H1 (cell line): ENCODE measurements at regions not wholly inside any gene's neighbourhood (a gene's known extent, or its start where the extent isn't known, plus 50 kb on each side); places are given as distances from the start of the nearest gene placed in this dataset.

Experiments
- CTCF ChIA-PET: fragments of 300-600 bp; sonication (Branson Sonifier 250); formaldehyde crosslinking; loops from one replicate; lab custom pipeline; 2021; ENCODE audit not compliant: partially characterized antibody; lab: Charles Lee
- POLR2A ChIA-PET: fragments of 300-600 bp; sonication (Branson Sonifier 250); formaldehyde crosslinking; loops from one replicate; lab custom pipeline; 2021; ENCODE audit warnings: inconsistent platforms; ENCODE audit not compliant: partially characterized antibody; lab: Charles Lee
- DNase-seq, 2 experiments: peaks; one replicate each; pipeline versions ENCODE4 v3.0.0 to v3.0.0-alpha.2; 2010 to 2022; ENCODE audit warnings: low spot score in 2 of 2, low read depth in 1 of 2, mixed read lengths in 1 of 2
- FAIRE-seq: peaks from 2 replicates; lab custom pipeline; 2011; peaks lifted over from hg19 to GRCh38; lab: Jason Lieb, UNC
- H2AFZ ChIP-seq: 2 replicates; pipeline ENCODE4 v1.8.1; 2012; ENCODE audit warnings: low read length, inconsistent platforms
- H2AK5ac ChIP-seq: 2 replicates; pipeline ENCODE4 v1.6.1; 2013; ENCODE audit warnings: low read depth, low read length
- H2BK120ac ChIP-seq: replicated peaks from 2 replicates; pipeline ENCODE3; 2013; ENCODE audit warnings: low read depth, low read length, inconsistent platforms
- H2BK12ac ChIP-seq: 2 replicates; pipeline ENCODE4 v1.6.1; 2013; ENCODE audit warnings: low read depth, low read length
- H2BK15ac ChIP-seq: 2 replicates; pipeline ENCODE4 v1.6.1; 2013; ENCODE audit warnings: low read length
- H2BK20ac ChIP-seq: 2 replicates; pipeline ENCODE4 v1.6.1; 2013; ENCODE audit warnings: low read length
- H2BK5ac ChIP-seq: 2 replicates; pipeline ENCODE4 v1.6.1; 2013; ENCODE audit warnings: low read depth, low read length
- H3K14ac ChIP-seq: 2 replicates; pipeline ENCODE4 v1.6.1; 2013; ENCODE audit warnings: inconsistent platforms; ENCODE audit not compliant: insufficient read length
- H3K18ac ChIP-seq: 2 replicates; pipeline ENCODE4 v1.6.1; 2013; ENCODE audit warnings: low read length; ENCODE audit errors: extremely low read depth
- H3K23ac ChIP-seq: 2 replicates; pipeline ENCODE4 v1.6.1; 2013; ENCODE audit warnings: inconsistent platforms; ENCODE audit not compliant: insufficient read length
- H3K23me2 ChIP-seq: 2 replicates; pipeline ENCODE4 v1.6.1; 2013; ENCODE audit warnings: low read depth, low read length
- H3K27ac ChIP-seq: 2 replicates; pipeline ENCODE4 v1.6.1; 2011; ENCODE audit warnings: low read depth, low read length, inconsistent platforms
- H3K27me3 ChIP-seq, 4 experiments: replicated peaks in 1 of 4; 1 replicate in 1 of 4; 2 replicates in 3 of 4; pipeline versions ENCODE4 v1.6.1 to v1.8.1; 2011 to 2013; ENCODE audit warnings: low read length in 3 of 4, mild to moderate bottlenecking in 3 of 4, inconsistent platforms in 2 of 4, mixed read lengths in 2 of 4, moderate library complexity in 1 of 4; ENCODE audit not compliant: control insufficient read depth in 3 of 4, insufficient read depth in 3 of 4; ENCODE audit errors: extremely low read depth in 1 of 4
- H3K36me3 ChIP-seq, 4 experiments: 2 replicates each; pipeline versions ENCODE4 v1.6.1 to v1.8.1; 2011 to 2013; ENCODE audit warnings: mild to moderate bottlenecking in 4 of 4, low read length in 3 of 4, moderate library complexity in 2 of 4, control low read depth in 1 of 4, inconsistent platforms in 1 of 4; ENCODE audit not compliant: insufficient read depth in 4 of 4, control insufficient read depth in 2 of 4
- H3K4ac ChIP-seq: replicated peaks from 2 replicates; pipeline ENCODE3; 2013; ENCODE audit warnings: low read length, low read depth, mixed read lengths, inconsistent platforms; ENCODE audit not compliant: insufficient read length
- H3K4me1 ChIP-seq, 4 experiments: replicated peaks in 1 of 4; 1 replicate in 1 of 4; 2 replicates in 3 of 4; pipeline versions ENCODE4 v1.6.1 to v1.8.1; 2011 to 2013; ENCODE audit warnings: low read length in 3 of 4, inconsistent platforms in 2 of 4, mixed read lengths in 1 of 4; ENCODE audit not compliant: insufficient read depth in 4 of 4, control insufficient read depth in 3 of 4
- H3K4me2 ChIP-seq, 2 experiments: 2 replicates each; pipeline versions ENCODE4 v1.6.1 to v1.8.1; 2011 to 2013; ENCODE audit warnings: low read depth in 2 of 2, low read length in 2 of 2, control low read depth in 1 of 2, inconsistent platforms in 1 of 2, mild to moderate bottlenecking in 1 of 2; ENCODE audit not compliant: insufficient read depth in 1 of 2
- H3K4me3 ChIP-seq, 4 experiments: fragments of 200-600, 300-600 bp in 1 of 4; sonication (generic), shearing (Covaris generic), sonication (Bioruptor Twin) in 1 of 4; 2 replicates each; pipeline versions ENCODE4 v1.5.1 to v1.8.1; 2011 to 2016; ENCODE audit warnings: low read length in 4 of 4, low read depth in 3 of 4, control low read depth in 2 of 4, inconsistent platforms in 2 of 4, mild to moderate bottlenecking in 2 of 4, mixed read lengths in 1 of 4, moderate library complexity in 1 of 4; ENCODE audit not compliant: insufficient read depth in 2 of 4; ENCODE audit errors: extremely low read depth in 1 of 4
- H3K56ac ChIP-seq: replicated peaks from 2 replicates; pipeline ENCODE3; 2013; ENCODE audit warnings: low read depth, mild to moderate bottlenecking, mixed read lengths, low read length, inconsistent platforms; ENCODE audit not compliant: insufficient read length
- H3K79me1 ChIP-seq: 2 replicates; pipeline ENCODE4 v1.6.1; 2013; ENCODE audit warnings: low read depth, low read length, control low read depth
- H3K79me2 ChIP-seq, 2 experiments: 2 replicates each; pipeline versions ENCODE4 v1.6.1 to v1.8.1; 2012 to 2013; ENCODE audit warnings: low read length in 2 of 2, mild to moderate bottlenecking in 2 of 2, inconsistent platforms in 1 of 2; ENCODE audit not compliant: insufficient read depth in 2 of 2, control insufficient read depth in 1 of 2
- H3K9ac ChIP-seq, 4 experiments: replicated peaks in 1 of 4; 1 replicate in 1 of 4; 2 replicates in 3 of 4; pipeline versions ENCODE4 v1.6.1 to v1.8.1; 2011 to 2013; ENCODE audit warnings: low read depth in 3 of 4, low read length in 3 of 4, control low read depth in 2 of 4, mild to moderate bottlenecking in 2 of 4, moderate library complexity in 2 of 4, inconsistent platforms in 1 of 4; ENCODE audit errors: extremely low read depth in 1 of 4
- H3K9me3 ChIP-seq, 2 experiments: 2 replicates each; pipeline versions ENCODE4 v1.6.1 to v1.8.1; 2012 to 2013; ENCODE audit warnings: mild to moderate bottlenecking in 2 of 2, moderate library complexity in 2 of 2, control low read depth in 1 of 2, inconsistent platforms in 1 of 2, low read depth in 1 of 2, low read length in 1 of 2, mixed read lengths in 1 of 2; ENCODE audit not compliant: insufficient read depth in 2 of 2
- H4K20me1 ChIP-seq, 2 experiments: replicated peaks in 1 of 2; 2 replicates each; pipeline versions ENCODE3 to v1.8.1; 2011 to 2013; ENCODE audit warnings: inconsistent platforms in 2 of 2, low read length in 2 of 2, mild to moderate bottlenecking in 1 of 2; ENCODE audit not compliant: insufficient read depth in 2 of 2, control insufficient read depth in 1 of 2
- H4K5ac ChIP-seq: 2 replicates; pipeline ENCODE4 v1.6.1; 2013; ENCODE audit warnings: low read length, low read depth, mixed read lengths, inconsistent platforms; ENCODE audit not compliant: insufficient read length
- H4K8ac ChIP-seq: 2 replicates; pipeline ENCODE4 v1.8.0; 2013; ENCODE audit warnings: mild to moderate bottlenecking, moderate library complexity, low read length, inconsistent platforms; ENCODE audit not compliant: insufficient read depth; ENCODE audit errors: extremely low read depth
- H4K91ac ChIP-seq: replicated peaks from 2 replicates; pipeline ENCODE3; 2013; ENCODE audit warnings: low read length, mixed read lengths, inconsistent platforms; ENCODE audit not compliant: insufficient read length
- BRCA1 ChIP-seq: IDR thresholded peaks from 2 replicates; pipeline ENCODE4 v1.6.1; 2012; ENCODE audit warnings: low read depth, low read length, improper control_type of control experiment
- CTBP2 ChIP-seq: IDR thresholded peaks from 2 replicates; pipeline ENCODE4 v1.7.0; 2011; ENCODE audit warnings: borderline replicate concordance, mild to moderate bottlenecking, moderate library complexity, mixed read lengths, low read length; ENCODE audit not compliant: insufficient read depth, insufficient read length
- E2F6 ChIP-seq: IDR thresholded peaks from 2 replicates; pipeline ENCODE4 v1.6.1; 2012; ENCODE audit warnings: inconsistent platforms
- EGR1 ChIP-seq: IDR thresholded peaks from 2 replicates; pipeline ENCODE4 v1.6.1; 2011; ENCODE audit warnings: low read depth, low read length, borderline replicate concordance
- JUN ChIP-seq: IDR thresholded peaks from 2 replicates; pipeline ENCODE4 v1.6.1; 2011; ENCODE audit warnings: low read depth, mild to moderate bottlenecking, improper control_type of control experiment, low read length
- NANOG ChIP-seq: IDR thresholded peaks from 2 replicates; pipeline ENCODE4 v1.6.1; 2011; ENCODE audit warnings: low read length, low read depth, mild to moderate bottlenecking, inconsistent platforms; ENCODE audit not compliant: insufficient read depth, poor library complexity, severe bottlenecking
- PHF8 ChIP-seq: fragments of 200-600 bp; sonication (generic); conservative IDR thresholded peaks from 2 replicates; pipeline ENCODE4 v1.7.1; 2012; ENCODE audit warnings: low read depth, mild to moderate bottlenecking, inconsistent platforms, low read length, moderate library complexity
- RBBP5 ChIP-seq: IDR thresholded peaks from 2 replicates; pipeline ENCODE4 v1.7.1; 2012; ENCODE audit warnings: low read depth, mild to moderate bottlenecking, inconsistent platforms, low read length, moderate library complexity, borderline replicate concordance
- RNF2 ChIP-seq: fragments of 200-900, 300-1000 bp; sonication (generic); IDR thresholded peaks from 2 replicates; pipeline ENCODE4 v1.7.1; 2016; ENCODE audit warnings: borderline replicate concordance, low read depth, mild to moderate bottlenecking, antibody characterized with exemption, low read length; ENCODE audit not compliant: poor library complexity, severe bottlenecking; ENCODE audit errors: missing control alignments
- RXRA ChIP-seq: IDR thresholded peaks from 2 replicates; pipeline ENCODE4 v1.6.1; 2011; ENCODE audit warnings: low read depth, mild to moderate bottlenecking, low read length, moderate library complexity; ENCODE audit not compliant: insufficient read depth
- SP1 ChIP-seq: IDR thresholded peaks from 2 replicates; pipeline ENCODE4 v1.6.1; 2011; ENCODE audit warnings: low read depth, low read length
- TBP ChIP-seq: IDR thresholded peaks from 2 replicates; pipeline ENCODE4 v1.6.1; 2011; ENCODE audit warnings: low read depth, low read length, improper control_type of control experiment
- USF2 ChIP-seq: IDR thresholded peaks from 2 replicates; pipeline ENCODE4 v1.6.1; 2011; ENCODE audit warnings: low read length, improper control_type of control experiment
- WGBS, 2 experiments: shearing (Covaris generic) in 1 of 2; methylation state at CpG; one replicate each; pipeline versions ENCODE4 v1.1.6 to v1.1.7; 2013 to 2015; ENCODE audit warnings: low lambda C conversion rate in 2 of 2, mixed read lengths in 2 of 2, inconsistent platforms in 1 of 2, low coverage in 1 of 2, missing lambda C conversion rate in 1 of 2; ENCODE audit not compliant: insufficient replicate concordance in 2 of 2, insufficient coverage in 1 of 2, insufficient read length in 1 of 2; ENCODE audit errors: extremely low coverage in 1 of 2, missing lambda C conversion rate in 1 of 2; 5-methylcytosine and 5-hydroxymethylcytosine counted together

- H3K4ac ChIP-seq, result no peak overlapping the region
- H3K56ac ChIP-seq, result no peak overlapping the region
- no peaks in the 10 kb centered on the region for H3K4me1 ChIP-seq
- no peak overlapping the region for H2BK5ac ChIP-seq
- no peak overlapping the region for H4K5ac ChIP-seq
- H3K27me3 ChIP-seq, result no peaks in the 10 kb centered on the region
- H2AFZ ChIP-seq, result no peak overlapping the region
- H3K18ac ChIP-seq, result no peak overlapping the region
- CTCF ChIA-PET, result no interaction called here
- H3K27ac ChIP-seq, result no peak overlapping the region
- no peaks in the 10 kb centered on the region for H3K23me2 ChIP-seq
- 89% methylated on average over 2 of the region's 2 CpGs; no CpG with 5 or more reads in 1 of the 2 experiments for WGBS, 2 experiments
- no peaks in the 10 kb centered on the region for H3K79me1 ChIP-seq
- no peaks in the 10 kb centered on the region for H3K79me2 ChIP-seq
- H4K8ac ChIP-seq, result no peak overlapping the region
- H2BK20ac ChIP-seq, result no peak overlapping the region
- no peak overlapping the region for H3K4me3 ChIP-seq
- H2BK12ac ChIP-seq, result no peak overlapping the region
- no peak overlapping the region for H3K4me2 ChIP-seq
- no peak overlapping the region for H2AK5ac ChIP-seq
- no peak overlapping the region for H3K14ac ChIP-seq
- no peaks in the 10 kb centered on the region for H4K20me1 ChIP-seq
- H3K23ac ChIP-seq, result no peak overlapping the region
- no peaks in the 10 kb centered on the region for H3K9me3 ChIP-seq
- DNase-seq, result no peak
- no peak overlapping the region for H3K9ac ChIP-seq
- no peak overlapping the region for H2BK15ac ChIP-seq
- no peaks in the 10 kb centered on the region for H3K36me3 ChIP-seq
- no peak overlapping the region for H2BK120ac ChIP-seq
- H4K91ac ChIP-seq, result no peak overlapping the region
- POLR2A ChIA-PET, result no interaction called here
- FAIRE-seq, result no peak
- TF ChIP-seq BRCA1, result no peak
- TF ChIP-seq RXRA, result no peak
- TF ChIP-seq JUN, result no peak
- no peak for TF ChIP-seq EGR1
- TF ChIP-seq TBP, result no peak
- TF ChIP-seq USF2, result no peak
- no peak for TF ChIP-seq PHF8
- no peak for TF ChIP-seq RBBP5
- TF ChIP-seq CTBP2, result no peak
- TF ChIP-seq NANOG, result no peak
- no peak for TF ChIP-seq RNF2
- no peak for TF ChIP-seq SP1
- TF ChIP-seq E2F6, result no peak
Measured at GRCh38 chr9:75718677-75719076, 171.8 kb upstream of the PCSK5 start.
